Activated CD4-positive, alpha-beta T cell treated with anti-CD3 and anti-CD28 coated beads for 48 hours (primary cell): ENCODE measurements at regions not wholly inside any gene's neighbourhood (a gene's known extent, or its start where the extent isn't known, plus 50 kb on each side); places are given as distances from the start of the nearest gene placed in this dataset.
"Not testable (repeated sequence)": the region's sequence is repeated elsewhere in the genome, so short reads cannot be mapped to it uniquely, and the experiment has no call there.

Source experiments
- DNase-seq: peaks from one replicate; pipeline ENCODE4 v3.0.0-alpha.2; 2020

DNA sequence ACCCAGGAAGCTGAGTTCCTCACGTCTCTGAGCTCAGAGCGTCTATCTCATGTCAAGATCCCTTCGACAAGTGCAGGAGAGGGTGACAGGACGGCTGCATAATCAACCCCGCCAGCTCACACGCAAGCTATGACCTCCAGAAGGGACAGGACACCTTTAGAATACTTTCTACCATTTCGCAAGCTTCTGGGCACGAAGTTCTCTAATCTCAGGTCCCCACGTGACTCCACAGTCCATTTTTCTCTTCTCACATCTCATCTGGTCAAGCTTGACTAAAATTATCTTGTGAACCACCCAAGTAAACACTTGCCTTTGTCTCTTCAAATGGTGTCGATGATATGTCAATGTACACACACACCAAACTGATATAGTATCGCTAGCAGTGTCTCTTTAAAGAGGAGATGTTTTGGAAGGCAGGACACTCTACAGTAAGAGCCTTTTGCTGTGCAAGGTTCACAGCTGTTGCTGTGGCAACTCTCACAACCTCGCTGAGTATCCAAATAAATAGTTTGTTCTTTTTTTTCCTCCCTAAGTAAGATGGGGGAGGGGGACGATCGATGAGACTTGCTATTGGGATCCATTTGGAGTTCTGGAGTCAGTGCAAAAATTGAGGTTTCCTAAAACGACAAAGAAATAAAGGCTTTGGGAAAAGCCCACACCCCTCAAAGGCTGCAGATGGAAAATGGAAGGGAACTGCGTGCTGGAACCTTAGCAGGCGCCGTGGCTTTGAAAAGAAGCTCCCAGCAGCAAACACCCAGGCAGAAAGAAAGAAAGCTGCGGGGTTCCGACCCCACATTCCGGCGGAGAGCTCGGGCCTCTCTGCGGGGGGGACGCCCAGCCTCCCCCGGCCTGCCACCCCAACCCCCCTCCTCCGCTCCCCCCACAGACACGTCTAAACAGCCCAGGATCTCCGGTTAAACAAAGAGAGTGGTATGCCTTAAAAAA, 215.4 kb upstream of the UBASH3B start:
- DNase-seq: no peak

- DNase-seq: no peak
Observed at GRCh38 chr11:122436188-122436555, 219.3 kb upstream of the UBASH3B start.

- DNase-seq: no peak
Observed at GRCh38 chr11:122435540-122436187, 219.9 kb upstream of the UBASH3B start.

GRCh38 chr11:122434786-122435185, 220.7 kb upstream of the UBASH3B start:
- DNase-seq: no peak

GRCh38 chr11:122430490-122430889, 225.0 kb upstream of the UBASH3B start:
- no peak for DNase-seq

GRCh38 chr11:122426073-122426472, 229.4 kb upstream of the UBASH3B start:
- DNase-seq: no peak

GRCh38 chr11:122424636-122425035, 230.9 kb upstream of the UBASH3B start:
- no peak for DNase-seq

DNA sequence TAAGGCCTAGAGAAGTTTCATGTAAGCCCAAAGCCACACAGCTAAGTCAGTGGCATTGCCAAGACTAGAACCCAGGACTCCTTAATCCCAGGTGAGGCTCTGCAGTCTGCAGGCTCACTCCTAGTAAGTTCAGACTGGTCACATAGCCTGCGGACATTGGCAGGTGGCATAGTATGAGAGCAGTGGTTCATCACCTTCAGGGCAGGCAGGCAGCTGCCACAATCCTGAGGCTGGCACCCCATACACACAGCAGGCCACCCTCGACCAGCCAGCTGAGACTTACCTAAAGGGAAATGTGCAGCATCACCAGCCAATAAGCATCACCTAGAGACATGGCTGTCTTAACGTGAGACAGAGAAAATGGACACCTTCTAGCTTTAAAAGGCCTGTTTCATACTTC, 231.6 kb upstream of the UBASH3B start:
- DNase-seq: no peak

DNA sequence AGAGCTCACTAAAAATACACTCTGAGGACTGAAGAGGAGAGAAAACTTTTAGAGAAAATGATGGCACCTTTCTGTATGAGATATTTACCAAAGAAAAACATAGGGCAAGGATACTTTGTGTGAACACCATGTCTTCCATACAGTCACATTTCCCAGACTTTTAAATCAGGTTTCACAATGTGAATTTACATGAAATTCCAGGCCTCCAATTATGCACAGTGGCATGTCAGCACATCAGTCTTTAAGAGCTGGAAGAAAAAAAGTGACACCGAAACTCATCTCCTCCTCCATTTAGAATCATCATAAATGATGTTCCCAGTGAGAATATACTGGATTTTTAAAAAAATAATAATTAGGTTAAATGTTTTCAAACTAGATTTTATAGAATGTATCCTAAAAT, 232.2 kb upstream of the UBASH3B start:
- no peak for DNase-seq

GRCh38 chr11:122422682-122423081, 232.8 kb upstream of the UBASH3B start:
- DNase-seq: no peak

DNA sequence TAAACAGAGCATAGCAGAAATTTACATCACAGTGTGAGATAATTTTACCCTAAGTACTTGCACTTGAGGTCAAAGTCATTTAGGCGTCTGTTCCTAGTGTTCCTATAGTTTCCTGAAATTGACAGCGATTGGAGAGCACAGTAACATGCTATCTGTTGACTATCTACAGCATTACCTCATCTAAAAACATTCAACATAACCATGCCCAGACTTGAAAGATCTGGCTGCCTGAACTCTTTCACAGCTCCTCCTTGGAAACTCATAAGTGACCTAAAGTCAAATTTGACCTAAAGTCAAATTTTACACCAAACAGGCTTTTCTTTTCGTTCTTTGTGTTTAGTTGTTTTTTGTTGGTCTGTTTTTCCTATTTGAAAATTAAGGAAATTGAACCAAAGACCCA, 233.8 kb upstream of the UBASH3B start:
- no peak for DNase-seq

DNA sequence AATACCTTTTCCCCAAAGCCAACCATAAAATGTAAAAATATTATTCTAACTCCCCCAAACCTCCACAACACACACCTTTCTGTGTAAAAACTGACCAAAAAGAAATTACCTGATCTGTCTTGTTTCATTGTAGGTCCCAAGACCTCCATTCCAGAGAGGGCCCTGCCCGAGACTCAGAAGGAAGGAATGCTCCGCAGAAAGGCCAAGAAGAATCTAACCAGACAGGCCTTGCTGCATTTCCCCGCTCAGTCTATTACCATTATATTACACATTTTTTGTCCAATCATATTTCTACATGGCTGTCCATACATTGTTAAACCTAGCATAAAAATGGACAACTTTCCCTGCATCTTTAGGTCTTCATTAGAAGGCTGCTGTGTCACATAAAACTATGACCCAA, 237.5 kb upstream of the UBASH3B start:
- no peak for DNase-seq

GRCh38 chr11:122414406-122415018, 241.0 kb upstream of the UBASH3B start:
- DNase-seq: no peak

GRCh38 chr11:122413677-122414076, 241.8 kb upstream of the UBASH3B start:
- DNase-seq: no peak

- DNase-seq: no peak
Observed at GRCh38 chr11:122412581-122412980, 242.9 kb upstream of the UBASH3B start.

DNA sequence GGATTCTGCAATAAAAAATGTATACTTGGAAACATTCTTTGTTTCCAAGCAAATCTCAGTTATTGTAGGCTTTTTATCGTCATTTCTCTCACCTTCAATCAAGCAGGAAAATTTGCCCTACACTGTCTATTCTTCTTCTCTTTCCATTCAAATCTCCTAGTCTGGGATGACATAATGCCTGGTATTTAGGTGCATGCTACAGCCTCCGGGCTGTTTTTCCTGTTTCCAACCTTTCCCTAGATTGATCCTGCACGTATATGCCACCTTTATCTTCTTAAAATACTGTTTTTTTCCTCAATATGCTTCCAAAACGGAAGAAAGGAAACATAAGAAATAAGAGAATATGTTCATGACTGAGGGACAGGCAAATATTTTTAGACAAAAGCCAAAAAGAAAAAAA, 249.1 kb upstream of the UBASH3B start:
- DNase-seq: no peak

GRCh38 chr11:122405547-122406341, 249.8 kb upstream of the UBASH3B start:
- DNase-seq: no peak

- DNase-seq: no peak
Observed at GRCh38 chr11:122404571-122404970, 251.0 kb upstream of the UBASH3B start.

- not testable (repeated sequence) for DNase-seq
Observed at GRCh38 chr11:122401581-122401980, 253.9 kb upstream of the UBASH3B start.

DNA sequence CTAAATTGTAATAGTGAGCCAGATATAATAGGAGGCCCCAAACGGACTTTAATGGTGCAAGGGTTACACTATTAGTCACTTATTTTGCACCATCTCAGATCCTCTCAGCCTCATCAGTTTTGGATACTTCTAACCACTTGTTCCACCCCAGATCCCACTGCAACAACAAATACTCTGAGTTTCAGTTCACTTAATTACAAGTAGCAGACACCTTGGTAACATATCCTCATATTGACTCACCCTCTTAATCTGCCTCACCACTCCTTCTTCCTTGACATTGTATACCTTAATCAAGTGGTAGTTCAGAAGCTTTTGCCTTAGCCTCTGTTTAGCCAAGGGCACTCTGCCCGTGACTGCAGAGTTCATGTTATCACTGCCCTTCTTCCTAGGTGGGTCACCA, 256.1 kb upstream of the UBASH3B start:
- DNase-seq: no peak

DNA sequence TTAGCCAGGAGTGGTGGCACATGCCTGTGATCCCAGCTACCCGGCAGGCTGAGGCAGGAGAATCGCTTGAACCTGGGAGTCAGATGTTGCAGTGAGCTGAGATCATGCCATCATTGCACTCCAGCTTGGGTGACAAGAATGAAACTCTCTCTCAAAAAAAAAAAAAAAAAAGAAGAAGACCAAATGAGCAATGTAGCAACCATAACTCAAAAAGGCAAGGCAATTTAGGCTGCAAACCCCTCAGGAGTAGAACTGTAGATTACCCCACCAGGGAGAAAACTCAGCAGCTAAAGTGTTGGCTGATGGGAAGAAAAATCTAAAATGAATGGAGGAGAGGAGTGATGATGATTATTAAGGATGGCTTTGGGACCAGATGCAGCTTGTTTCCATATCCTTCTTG, 256.7 kb upstream of the UBASH3B start:
- no peak for DNase-seq

DNA sequence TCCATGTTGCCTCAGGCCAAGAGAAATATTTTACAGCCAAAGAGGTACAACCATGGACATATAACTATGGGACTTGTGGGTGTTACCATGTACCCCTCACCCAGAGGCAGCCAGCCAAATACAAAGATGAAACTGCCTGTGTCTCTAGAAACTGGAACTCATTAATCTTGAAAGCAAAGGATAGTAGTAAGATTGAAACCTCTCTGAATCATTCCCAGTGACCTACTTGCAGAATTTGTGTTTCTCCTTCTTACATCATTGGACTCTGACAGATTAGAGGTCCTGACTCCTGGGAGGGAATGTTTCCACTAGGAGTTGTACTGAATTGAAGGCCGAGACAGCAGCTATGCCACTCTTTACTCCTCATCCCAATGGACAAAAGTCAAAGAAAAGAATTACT, 257.4 kb upstream of the UBASH3B start:
- DNase-seq: peak; percentile 5

DNA sequence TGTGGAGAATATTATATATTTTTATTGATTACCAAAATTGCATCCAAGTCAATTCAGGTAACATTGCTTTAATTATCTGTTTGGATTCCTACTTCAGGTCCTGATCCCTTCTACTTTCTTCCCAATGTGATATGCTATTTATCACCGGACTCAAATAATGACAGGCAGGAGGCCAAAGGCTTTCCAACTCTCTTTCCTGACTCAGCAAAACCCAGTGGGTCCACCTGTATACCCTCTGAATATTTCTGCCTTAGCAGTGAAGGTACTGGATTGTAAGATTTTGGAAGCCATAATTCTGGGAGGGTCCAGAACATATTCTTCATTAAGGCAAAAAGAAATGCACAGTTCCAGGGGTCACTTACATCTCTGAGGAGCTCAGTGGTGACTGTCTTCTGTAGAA, 260.2 kb upstream of the UBASH3B start:
- DNase-seq: no peak
